ENCODE measurements at regions not wholly inside any gene's neighbourhood (a gene's known extent, or its start where the extent isn't known, plus 50 kb on each side); places are given as distances from the start of the nearest gene placed in this dataset.

DNA sequence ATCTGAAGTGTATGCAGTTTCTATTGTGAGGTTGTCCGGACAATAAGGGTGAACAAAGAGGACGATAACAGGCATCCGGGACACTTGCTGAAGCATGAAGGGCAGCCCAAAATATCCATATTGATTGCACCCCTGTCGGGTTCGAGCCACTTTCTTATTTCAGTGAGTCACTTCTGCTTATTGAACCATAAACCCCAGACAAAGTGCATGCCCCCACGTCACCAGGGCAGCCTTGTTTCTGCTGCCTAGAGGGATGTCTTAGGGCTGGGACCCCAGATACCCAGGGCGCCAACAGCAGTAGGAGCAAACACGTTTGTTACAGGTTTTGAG, 175.3 kb upstream of the LYZL1 start:
- Mint-ChIP-seq H3K4me3 (ENCODE audit: unreplicated experiment) (no peak overlapping the region), H3K36me3 (ENCODE audit: low read depth, unreplicated experiment) (no peaks in the 10 kb centered on the region), H3K27me3 (ENCODE audit: low read depth, unreplicated experiment) (peaks cover 3% of the 10 kb centered on the region), H3K27ac (ENCODE audit: unreplicated experiment) (no peak overlapping the region), H3K9me3 (ENCODE audit: unreplicated experiment) (peaks cover 8% of the 10 kb centered on the region), H3K4me1 (ENCODE audit: low read depth, unreplicated experiment) (peaks cover 6% of the 10 kb centered on the region)
- Histone ChIP-seq H3K9ac (ENCODE audit: low read length) (no peak overlapping the region), H3K4me2 (ENCODE audit: low read length) (no peak overlapping the region), H3K4me3 (ENCODE audit: insufficient read depth, low read depth, low read length) (no peak overlapping the region), H3K79me2 (ENCODE audit: insufficient read depth, low read length) (no peaks in the 10 kb centered on the region), H3K36me3 (ENCODE audit: insufficient read depth, low read length) (no peaks in the 10 kb centered on the region), H3K27ac (ENCODE audit: low read depth, low read length) (no peak overlapping the region), H3K27me3 (ENCODE audit: insufficient read depth, low read length) (peaks cover 4% of the 10 kb centered on the region), H2AFZ (ENCODE audit: low read depth, low read length) (peak overlapping the region; percentile 45), H3K4me1 (ENCODE audit: insufficient read depth, low read length) (no peaks in the 10 kb centered on the region), H3K9me3 (ENCODE audit: insufficient read depth, low read depth, low read length) (peaks cover 5% of the 10 kb centered on the region), H4K20me1 (ENCODE audit: insufficient read depth, low read length) (no peaks in the 10 kb centered on the region)
- TF ChIP-seq EZH2 (IDR thresholded peaks at IDR 0.05; ENCODE audit: insufficient read depth, low read length): no peak
- TF ChIP-seq, protein P1, sequence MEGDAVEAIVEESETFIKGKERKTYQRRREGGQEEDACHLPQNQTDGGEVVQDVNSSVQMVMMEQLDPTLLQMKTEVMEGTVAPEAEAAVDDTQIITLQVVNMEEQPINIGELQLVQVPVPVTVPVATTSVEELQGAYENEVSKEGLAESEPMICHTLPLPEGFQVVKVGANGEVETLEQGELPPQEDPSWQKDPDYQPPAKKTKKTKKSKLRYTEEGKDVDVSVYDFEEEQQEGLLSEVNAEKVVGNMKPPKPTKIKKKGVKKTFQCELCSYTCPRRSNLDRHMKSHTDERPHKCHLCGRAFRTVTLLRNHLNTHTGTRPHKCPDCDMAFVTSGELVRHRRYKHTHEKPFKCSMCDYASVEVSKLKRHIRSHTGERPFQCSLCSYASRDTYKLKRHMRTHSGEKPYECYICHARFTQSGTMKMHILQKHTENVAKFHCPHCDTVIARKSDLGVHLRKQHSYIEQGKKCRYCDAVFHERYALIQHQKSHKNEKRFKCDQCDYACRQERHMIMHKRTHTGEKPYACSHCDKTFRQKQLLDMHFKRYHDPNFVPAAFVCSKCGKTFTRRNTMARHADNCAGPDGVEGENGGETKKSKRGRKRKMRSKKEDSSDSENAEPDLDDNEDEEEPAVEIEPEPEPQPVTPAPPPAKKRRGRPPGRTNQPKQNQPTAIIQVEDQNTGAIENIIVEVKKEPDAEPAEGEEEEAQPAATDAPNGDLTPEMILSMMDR (IDR thresholded peaks at IDR 0.05; ENCODE audit: insufficient read depth, low read depth, low read length): no peak
- DNase-seq (ENCODE audit: low read depth) (no peak), FAIRE-seq (no peak)

DNA sequence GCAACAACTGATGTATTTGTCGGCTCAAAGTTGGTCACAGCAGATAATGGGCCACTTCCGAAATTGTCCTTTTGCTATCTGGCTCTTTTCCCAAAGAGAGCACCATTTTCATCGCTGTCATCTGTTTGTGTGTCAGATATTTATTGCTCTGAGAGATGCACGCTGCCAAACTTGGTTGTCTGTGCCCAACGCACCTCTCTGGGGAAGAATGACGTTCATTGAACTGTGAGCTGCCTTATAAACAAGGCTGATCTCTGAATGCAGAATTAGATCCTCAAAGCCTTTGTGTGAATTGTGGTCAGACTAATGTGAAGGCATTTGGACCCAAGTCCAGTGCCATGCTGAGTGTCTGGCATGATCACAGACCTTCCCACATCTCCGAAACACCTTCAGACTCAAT, 174.7 kb upstream of the LYZL1 start:
- Histone ChIP-seq H3K4me1 (ENCODE audit: insufficient read depth, low read length) (no peaks in the 10 kb centered on the region), H4K20me1 (ENCODE audit: insufficient read depth, low read length) (no peaks in the 10 kb centered on the region), H3K4me2 (ENCODE audit: low read length) (no peak overlapping the region), H2AFZ (ENCODE audit: low read depth, low read length) (no peak overlapping the region), H3K9me3 (ENCODE audit: insufficient read depth, low read depth, low read length) (peaks cover 5% of the 10 kb centered on the region), H3K9ac (ENCODE audit: low read length) (no peak overlapping the region), H3K4me3 (ENCODE audit: insufficient read depth, low read depth, low read length) (no peak overlapping the region), H3K27me3 (ENCODE audit: insufficient read depth, low read length) (peaks cover 4% of the 10 kb centered on the region), H3K79me2 (ENCODE audit: insufficient read depth, low read length) (no peaks in the 10 kb centered on the region), H3K27ac (ENCODE audit: low read depth, low read length) (no peak overlapping the region), H3K36me3 (ENCODE audit: insufficient read depth, low read length) (no peaks in the 10 kb centered on the region)
- FAIRE-seq (no peak), DNase-seq (ENCODE audit: low read depth) (no peak)
- peaks cover 3% of the 10 kb centered on the region for H3K27me3 Mint-ChIP-seq (ENCODE audit: low read depth, unreplicated experiment)
- H3K36me3 Mint-ChIP-seq (ENCODE audit: low read depth, unreplicated experiment): no peaks in the 10 kb centered on the region
- no peak overlapping the region for H3K27ac Mint-ChIP-seq (ENCODE audit: unreplicated experiment)
- no peak overlapping the region for H3K4me3 Mint-ChIP-seq (ENCODE audit: unreplicated experiment)
- H3K9me3 Mint-ChIP-seq (ENCODE audit: unreplicated experiment): peaks cover 8% of the 10 kb centered on the region
- TF ChIP-seq, protein P1 (IDR thresholded peaks at IDR 0.05; ENCODE audit: insufficient read depth, low read depth, low read length): no peak
- no peak for TF ChIP-seq EZH2 (IDR thresholded peaks at IDR 0.05; ENCODE audit: insufficient read depth, low read length)
- H3K4me1 Mint-ChIP-seq (ENCODE audit: low read depth, unreplicated experiment): peaks cover 6% of the 10 kb centered on the region

DNA sequence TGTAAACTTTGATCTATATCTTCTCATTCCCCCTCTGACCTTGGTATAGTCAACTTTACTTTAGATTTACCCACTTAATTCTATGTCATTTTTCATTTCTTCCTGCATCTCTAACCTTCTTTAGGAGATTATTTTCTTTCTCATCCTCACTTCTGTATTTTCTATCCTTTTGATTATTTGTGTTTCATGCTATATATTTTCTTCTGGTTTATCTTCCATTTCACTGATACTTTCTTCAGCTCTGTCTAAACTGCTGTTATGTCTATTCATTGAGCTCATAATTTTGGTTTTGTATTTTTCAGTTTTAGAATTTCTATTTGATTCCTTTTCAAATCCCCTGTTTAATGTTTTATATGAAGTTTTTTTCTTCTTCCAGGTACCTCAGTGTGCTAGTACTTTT, 171.1 kb upstream of the LYZL1 start:
- H3K9me3 Mint-ChIP-seq (ENCODE audit: unreplicated experiment): peaks cover 8% of the 10 kb centered on the region
- DNase-seq (ENCODE audit: low read depth) (no peak), FAIRE-seq (peak; percentile 5)
- no peak overlapping the region for H3K4me3 ChIP-seq (ENCODE audit: insufficient read depth, low read depth, low read length)
- H3K27ac Mint-ChIP-seq (ENCODE audit: unreplicated experiment): no peak overlapping the region
- no peak overlapping the region for H3K4me3 Mint-ChIP-seq (ENCODE audit: unreplicated experiment)
- peaks cover 11% of the 10 kb centered on the region for H3K4me1 Mint-ChIP-seq (ENCODE audit: low read depth, unreplicated experiment)
- peaks cover 4% of the 10 kb centered on the region for H3K27me3 ChIP-seq (ENCODE audit: insufficient read depth, low read length)
- peaks cover 5% of the 10 kb centered on the region for H3K9me3 ChIP-seq (ENCODE audit: insufficient read depth, low read depth, low read length)
- H3K4me2 ChIP-seq (ENCODE audit: low read length): no peak overlapping the region
- TF ChIP-seq EZH2 (IDR thresholded peaks at IDR 0.05; ENCODE audit: insufficient read depth, low read length): no peak
- TF ChIP-seq, protein P1 (IDR thresholded peaks at IDR 0.05; ENCODE audit: insufficient read depth, low read depth, low read length): no peak
- H2AFZ ChIP-seq (ENCODE audit: low read depth, low read length): no peak overlapping the region
- no peaks in the 10 kb centered on the region for H3K36me3 ChIP-seq (ENCODE audit: insufficient read depth, low read length)
- H3K27me3 Mint-ChIP-seq (ENCODE audit: low read depth, unreplicated experiment): no peaks in the 10 kb centered on the region
- no peaks in the 10 kb centered on the region for H4K20me1 ChIP-seq (ENCODE audit: insufficient read depth, low read length)
- no peaks in the 10 kb centered on the region for H3K36me3 Mint-ChIP-seq (ENCODE audit: low read depth, unreplicated experiment)
- no peak overlapping the region for H3K9ac ChIP-seq (ENCODE audit: low read length)
- H3K4me1 ChIP-seq (ENCODE audit: insufficient read depth, low read length): peaks cover 8% of the 10 kb centered on the region
- H3K27ac ChIP-seq (ENCODE audit: low read depth, low read length): no peak overlapping the region
- no peaks in the 10 kb centered on the region for H3K79me2 ChIP-seq (ENCODE audit: insufficient read depth, low read length)
